Pancreas (tissue), 10 donors: ENCODE measurements at regions not wholly inside any gene's neighbourhood (a gene's known extent, or its start where the extent isn't known, plus 50 kb on each side); places are given as distances from the start of the nearest gene placed in this dataset.

Experiments
- ATAC-seq, 4 donors: fragments of 200-7000 bp; cut with Tn5 transposase; one replicate each; pipeline versions ENCODE4 v1.8.0 to v1.9.1; 2020; ENCODE audit warnings: mild to moderate bottlenecking in 4 of 4, moderate library complexity in 4 of 4
- DNase-seq, 6 donors: peaks; one replicate each; pipeline ENCODE4 v3.0.0-alpha.2; 2020
- FAIRE-seq: peaks from 2 replicates; lab custom pipeline; 2012; peaks lifted over from hg19 to GRCh38; lab: Jason Lieb, UNC
- H3K27ac ChIP-seq, 4 donors: fragments of 200-600 bp; sonication (generic); 1 replicate in 3 of 4; 2 replicates in 1 of 4; pipeline versions ENCODE4 v1.5.0 to v1.8.0; 2020
- H3K27me3 ChIP-seq, 4 donors: fragments of 200-600 bp; one replicate each; pipeline ENCODE4 v1.8.0; 2021
- H3K36me3 ChIP-seq, 3 donors: fragments of 200-600 bp; sonication (generic) in 1 of 3; one replicate each; pipeline versions ENCODE4 v1.5.0 to v1.8.0; 2020 to 2021
- H3K4me1 ChIP-seq, 3 donors: fragments of 200-600 bp; one replicate each; pipeline ENCODE4 v1.8.0; 2021
- H3K4me3 ChIP-seq, 4 donors: fragments of 200-600 bp; sonication (generic) in 2 of 4; one replicate each; pipeline versions ENCODE4 v1.5.0 to v1.8.0; 2020 to 2021
- H3K9me3 ChIP-seq, 4 donors: fragments of 200-600 bp; one replicate each; pipeline ENCODE4 v1.8.0; 2021
- WGBS, 2 donors: extraction: QIAGEN DNeasy Blood & Tissue Kit; methylation state at CpG; one replicate each; pipeline ENCODE4 v1.1.7; 2013; 5-methylcytosine and 5-hydroxymethylcytosine counted together
- intact Hi-C, 3 donors: fragments of 100-400 bp; cut with DNase I; formaldehyde crosslinking; loops; one replicate each; pipeline versions ENCODE4 v1.11.1 to v1.14.2; 2022
- TF ChIP-seq, protein P1 (sequence below), 4 donors: fragments of 200-600 bp; sonication (generic) in 3 of 4; IDR thresholded peaks; one replicate each; pipeline versions ENCODE4 v1.5.0 to v1.8.0; 2021; ENCODE audit warnings: antibody characterized with exemption in 4 of 4
- donor health status: healthy with polysubstance abuse.
- donor health status: DM: no; HTN: no; CAD: no; lungs with moderate emphysema.
- donor health status: DM: no; HTN: no; CAD: no.
- donor health status: control.
- donor health status: control.
- donor health status: Bipolar disorder and iron deficiency.
- donor health status: DM: yes; HTN: yes; CAD: no.
- donor health status: DM: no; HTN: no; CAD: no.
- donor health status: DM: no; HTN: no; CAD: no.
- donor health status: DM: yes; HTN: yes; CAD: no.

GRCh38 chr1:232355162-232356006 lies 274.5 kb downstream of the SIPA1L2 start:
- TF ChIP-seq, protein P1, sequence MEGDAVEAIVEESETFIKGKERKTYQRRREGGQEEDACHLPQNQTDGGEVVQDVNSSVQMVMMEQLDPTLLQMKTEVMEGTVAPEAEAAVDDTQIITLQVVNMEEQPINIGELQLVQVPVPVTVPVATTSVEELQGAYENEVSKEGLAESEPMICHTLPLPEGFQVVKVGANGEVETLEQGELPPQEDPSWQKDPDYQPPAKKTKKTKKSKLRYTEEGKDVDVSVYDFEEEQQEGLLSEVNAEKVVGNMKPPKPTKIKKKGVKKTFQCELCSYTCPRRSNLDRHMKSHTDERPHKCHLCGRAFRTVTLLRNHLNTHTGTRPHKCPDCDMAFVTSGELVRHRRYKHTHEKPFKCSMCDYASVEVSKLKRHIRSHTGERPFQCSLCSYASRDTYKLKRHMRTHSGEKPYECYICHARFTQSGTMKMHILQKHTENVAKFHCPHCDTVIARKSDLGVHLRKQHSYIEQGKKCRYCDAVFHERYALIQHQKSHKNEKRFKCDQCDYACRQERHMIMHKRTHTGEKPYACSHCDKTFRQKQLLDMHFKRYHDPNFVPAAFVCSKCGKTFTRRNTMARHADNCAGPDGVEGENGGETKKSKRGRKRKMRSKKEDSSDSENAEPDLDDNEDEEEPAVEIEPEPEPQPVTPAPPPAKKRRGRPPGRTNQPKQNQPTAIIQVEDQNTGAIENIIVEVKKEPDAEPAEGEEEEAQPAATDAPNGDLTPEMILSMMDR (IDR thresholded peaks at IDR 0.05): no peak
- no peaks in the 10 kb centered on the region for H3K4me1 ChIP-seq
- H3K9me3 ChIP-seq: no peaks in the 10 kb centered on the region
- H3K27ac ChIP-seq: no peak overlapping the region
- ATAC-seq (no peak), DNase-seq (no peak), FAIRE-seq (no peak)
- 70 to 76% methylated on average over 7 of the region's 7 CpGs for WGBS, 2 donors
- H3K4me3 ChIP-seq: no peak overlapping the region
- H3K36me3 ChIP-seq: no peaks in the 10 kb centered on the region
- H3K27me3 ChIP-seq: no peaks in the 10 kb centered on the region
- intact Hi-C loops: no loop called here

GRCh38 chr1:232353001-232353400 lies 276.9 kb downstream of the SIPA1L2 start:
- ATAC-seq: peak in 1 of 4 donors; percentile 65
- 69 to 75% methylated on average over 4 of the region's 4 CpGs for WGBS, 2 donors

DNA sequence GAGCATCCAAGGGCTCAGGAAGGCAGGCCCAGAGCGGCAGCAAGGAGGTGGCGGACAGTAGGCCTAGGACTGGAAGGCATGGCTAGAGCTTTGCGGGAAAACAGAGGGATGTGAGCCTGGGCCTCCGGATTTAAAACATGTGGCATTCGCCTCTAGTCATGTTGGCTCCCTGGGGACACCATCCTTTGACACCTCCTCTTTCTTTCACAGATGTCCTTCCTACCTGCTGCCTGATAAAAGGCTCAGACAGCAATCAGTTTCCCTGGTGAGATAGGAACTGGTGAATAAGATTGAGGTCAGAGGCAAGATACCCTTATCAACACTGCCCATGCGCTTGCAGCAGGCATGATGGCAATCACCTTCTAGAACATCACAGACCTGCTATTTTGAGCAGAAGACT lies 277.6 kb downstream of the SIPA1L2 start:
- Histone ChIP-seq H3K27me3 (no peaks in the 10 kb centered on the region), H3K27ac (no peak overlapping the region), H3K4me1 (no peaks in the 10 kb centered on the region), H3K36me3 (no peaks in the 10 kb centered on the region), H3K4me3 (no peak overlapping the region), H3K9me3 (no peaks in the 10 kb centered on the region)
- intact Hi-C loops: no loop called here
- WGBS, 2 donors: 87 to 94% methylated on average over 6 of the region's 6 CpGs
- TF ChIP-seq, protein P1 (IDR thresholded peaks at IDR 0.05): no peak
- ATAC-seq: no peak
- DNase-seq: no peak
- no peak for FAIRE-seq

More at GRCh38 chr1:232353001-232353400, 276.9 kb downstream of the SIPA1L2 start:
- FAIRE-seq: no peak
- Histone ChIP-seq H3K4me1 (no peaks in the 10 kb centered on the region), H3K27me3 (no peaks in the 10 kb centered on the region), H3K9me3 (no peaks in the 10 kb centered on the region), H3K27ac (no peak overlapping the region), H3K36me3 (no peaks in the 10 kb centered on the region), H3K4me3 (no peak overlapping the region)
- intact Hi-C loops: no loop called here
- TF ChIP-seq, protein P1 (IDR thresholded peaks at IDR 0.05): no peak
- DNase-seq: no peak

- Histone ChIP-seq H3K27me3 (no peaks in the 10 kb centered on the region), H3K9me3 (no peaks in the 10 kb centered on the region), H3K27ac (no peak overlapping the region), H3K36me3 (no peaks in the 10 kb centered on the region), H3K4me3 (no peak overlapping the region), H3K4me1 (no peaks in the 10 kb centered on the region)
- DNase-seq (no peak), FAIRE-seq (no peak), ATAC-seq (no peak)
- TF ChIP-seq, protein P1 (IDR thresholded peaks at IDR 0.05): no peak
- intact Hi-C loops: no loop called here
- 87 to 92% methylated on average over 2 of the region's 2 CpGs for WGBS, 2 donors
Observed at GRCh38 chr1:232351335-232351734, 278.6 kb downstream of the SIPA1L2 start.

GRCh38 chr1:232346844-232347243 lies 283.1 kb downstream of the SIPA1L2 start:
- TF ChIP-seq, protein P1 (IDR thresholded peaks at IDR 0.05): no peak
- 90 to 100% methylated on average over 1 of the region's 1 CpG for WGBS, 2 donors
- FAIRE-seq: no peak
- no peaks in the 10 kb centered on the region for H3K9me3 ChIP-seq
- intact Hi-C loops: no loop called here
- DNase-seq: no peak
- no peak overlapping the region for H3K4me3 ChIP-seq
- no peak for ATAC-seq
- no peaks in the 10 kb centered on the region for H3K36me3 ChIP-seq
- no peaks in the 10 kb centered on the region for H3K4me1 ChIP-seq
- no peaks in the 10 kb centered on the region for H3K27me3 ChIP-seq
- no peak overlapping the region for H3K27ac ChIP-seq
